ENCODE measurements at regions not wholly inside any gene's neighbourhood (a gene's known extent, or its start where the extent isn't known, plus 50 kb on each side); places are given as distances from the start of the nearest gene placed in this dataset.

GRCh38 chr3:102735311-102735710, 300.5 kb downstream of the ZPLD1 start:
- TF ChIP-seq POLR2A (IDR thresholded peaks at IDR 0.05) = no peak
- TF ChIP-seq, protein P1, sequence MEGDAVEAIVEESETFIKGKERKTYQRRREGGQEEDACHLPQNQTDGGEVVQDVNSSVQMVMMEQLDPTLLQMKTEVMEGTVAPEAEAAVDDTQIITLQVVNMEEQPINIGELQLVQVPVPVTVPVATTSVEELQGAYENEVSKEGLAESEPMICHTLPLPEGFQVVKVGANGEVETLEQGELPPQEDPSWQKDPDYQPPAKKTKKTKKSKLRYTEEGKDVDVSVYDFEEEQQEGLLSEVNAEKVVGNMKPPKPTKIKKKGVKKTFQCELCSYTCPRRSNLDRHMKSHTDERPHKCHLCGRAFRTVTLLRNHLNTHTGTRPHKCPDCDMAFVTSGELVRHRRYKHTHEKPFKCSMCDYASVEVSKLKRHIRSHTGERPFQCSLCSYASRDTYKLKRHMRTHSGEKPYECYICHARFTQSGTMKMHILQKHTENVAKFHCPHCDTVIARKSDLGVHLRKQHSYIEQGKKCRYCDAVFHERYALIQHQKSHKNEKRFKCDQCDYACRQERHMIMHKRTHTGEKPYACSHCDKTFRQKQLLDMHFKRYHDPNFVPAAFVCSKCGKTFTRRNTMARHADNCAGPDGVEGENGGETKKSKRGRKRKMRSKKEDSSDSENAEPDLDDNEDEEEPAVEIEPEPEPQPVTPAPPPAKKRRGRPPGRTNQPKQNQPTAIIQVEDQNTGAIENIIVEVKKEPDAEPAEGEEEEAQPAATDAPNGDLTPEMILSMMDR (IDR thresholded peaks at IDR 0.05) = no peak
